AG08396 (cell line): ENCODE measurements at regions not wholly inside any gene's neighbourhood (a gene's known extent, or its start where the extent isn't known, plus 50 kb on each side); places are given as distances from the start of the nearest gene placed in this dataset.

Experiments used
- DNase-seq: peaks from one replicate; pipeline ENCODE4 v3.0.0; 2012; ENCODE audit warnings: low spot score, mixed read lengths

GRCh38 chr15:97806766-97807165, 153.7 kb upstream of the ARRDC4 start:
- no peak for DNase-seq

- no peak for DNase-seq
Measured at GRCh38 chr15:97815835-97816234, 144.7 kb upstream of the ARRDC4 start.

GRCh38 chr15:97817276-97817890, 143.1 kb upstream of the ARRDC4 start:
- no peak for DNase-seq

DNA sequence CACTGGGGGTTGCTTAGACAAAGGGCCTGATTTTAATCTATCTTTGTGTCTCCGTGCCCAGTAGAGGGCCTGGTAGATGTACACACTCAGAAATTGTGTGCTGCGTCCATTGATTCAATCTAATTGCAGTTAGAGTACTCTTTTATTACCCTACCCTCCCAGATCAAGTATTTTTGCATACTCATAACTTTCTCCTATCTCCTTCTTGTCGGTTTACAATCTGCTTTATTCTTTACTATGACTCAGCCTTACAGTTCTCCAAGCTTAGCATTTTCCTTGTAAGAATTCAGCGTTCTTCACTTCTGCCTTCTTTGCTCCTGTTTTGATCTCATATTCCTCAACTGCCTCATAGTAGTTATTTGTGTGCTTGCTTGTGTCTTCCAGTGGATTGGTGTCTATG, 124.5 kb upstream of the ARRDC4 start:
- DNase-seq, result no peak

DNA sequence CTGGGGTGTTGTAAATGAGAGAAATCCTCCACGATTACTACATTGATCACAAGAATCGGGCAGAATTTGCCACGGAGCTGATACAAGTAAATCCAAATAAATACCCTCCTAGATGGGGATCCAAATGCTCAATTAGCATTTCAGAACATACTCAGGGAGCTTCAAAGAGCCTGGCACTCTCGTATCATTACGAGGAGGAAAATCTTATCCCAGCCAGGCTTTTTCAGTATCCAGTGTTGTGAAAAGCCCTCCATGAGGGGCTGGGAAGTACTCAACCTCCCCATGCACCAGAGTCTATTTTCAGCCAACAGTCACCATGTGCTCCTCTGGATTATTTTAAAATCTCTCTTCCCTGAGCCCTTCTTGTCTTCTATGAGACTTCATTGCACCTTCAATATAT, 122.6 kb upstream of the ARRDC4 start:
- no peak for DNase-seq

DNA sequence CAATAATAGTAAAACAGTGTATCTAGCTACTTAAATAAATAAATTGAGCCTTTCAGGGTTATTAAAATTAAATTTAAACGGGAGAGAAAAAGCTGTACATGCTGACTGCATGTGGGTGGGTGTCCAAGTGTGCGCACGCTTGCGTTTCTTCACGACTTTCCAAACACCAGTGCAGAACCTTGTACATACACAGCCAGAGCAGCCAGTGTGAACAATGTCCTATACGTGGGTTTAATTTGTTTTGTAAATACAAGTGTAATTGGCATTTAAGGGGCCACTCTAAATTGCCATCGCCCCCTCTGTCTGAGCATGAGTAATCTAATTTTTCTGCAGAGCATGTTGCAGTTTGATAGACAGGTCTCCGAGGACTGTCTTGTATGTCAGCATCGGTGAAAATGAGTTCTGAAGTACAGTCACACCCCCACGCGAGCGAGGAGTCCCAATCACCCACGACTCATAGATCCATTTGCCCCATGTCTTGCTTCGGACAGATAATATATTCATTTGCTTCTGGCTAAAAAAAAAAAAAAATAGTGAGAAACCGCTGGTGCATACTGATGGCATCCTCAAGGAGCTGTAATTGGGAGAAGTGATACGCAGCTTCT, 121.8 kb upstream of the ARRDC4 start:
- DNase-seq, result no peak

- no peak for DNase-seq
Measured at GRCh38 chr15:97840501-97840900, 120.0 kb upstream of the ARRDC4 start.

- no peak for DNase-seq
Measured at GRCh38 chr15:97841558-97841957, 118.9 kb upstream of the ARRDC4 start.

DNA sequence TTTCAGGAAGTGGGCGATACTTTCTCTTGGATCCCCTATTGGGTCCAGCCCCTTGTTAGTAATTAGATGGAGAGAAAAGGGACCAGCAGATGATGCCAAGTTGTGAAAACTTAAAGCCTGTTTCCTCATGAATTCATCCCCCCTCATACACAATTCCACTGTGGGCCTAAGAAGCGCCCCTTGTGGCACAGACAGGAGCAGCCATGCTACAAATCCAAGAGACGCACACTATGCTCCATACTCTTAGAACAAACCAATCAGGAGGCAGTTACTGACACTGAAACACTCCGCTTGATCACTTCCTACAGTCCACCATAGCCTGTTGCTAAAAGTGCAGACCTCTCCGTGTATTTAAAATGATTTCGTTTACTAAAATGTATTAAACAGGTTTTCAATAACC, 111.3 kb upstream of the ARRDC4 start:
- no peak for DNase-seq

- DNase-seq, result no peak
Measured at GRCh38 chr15:97858296-97858695, 102.2 kb upstream of the ARRDC4 start.

GRCh38 chr15:97861529-97862260, 98.8 kb upstream of the ARRDC4 start:
- DNase-seq, result no peak

DNA sequence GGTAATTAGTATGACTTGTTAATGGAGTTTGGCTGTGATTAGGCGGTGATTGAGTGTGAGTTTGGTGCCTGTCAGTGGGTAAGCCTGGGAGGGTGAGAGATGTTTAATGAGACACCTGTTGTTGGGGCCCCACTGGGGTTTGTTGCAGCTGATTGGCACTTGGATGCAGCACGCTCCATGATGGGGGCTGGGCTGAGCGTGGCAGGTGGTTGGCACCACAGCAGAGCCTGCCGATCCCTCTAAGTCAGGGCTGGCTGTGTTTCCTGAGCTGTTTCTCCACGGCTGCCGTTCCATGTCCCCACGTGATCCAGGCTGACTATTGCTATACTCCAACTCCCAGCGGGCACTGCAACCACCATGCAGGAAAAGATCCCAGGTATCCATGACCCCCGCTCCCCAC, 93.5 kb upstream of the ARRDC4 start:
- no peak for DNase-seq

DNA sequence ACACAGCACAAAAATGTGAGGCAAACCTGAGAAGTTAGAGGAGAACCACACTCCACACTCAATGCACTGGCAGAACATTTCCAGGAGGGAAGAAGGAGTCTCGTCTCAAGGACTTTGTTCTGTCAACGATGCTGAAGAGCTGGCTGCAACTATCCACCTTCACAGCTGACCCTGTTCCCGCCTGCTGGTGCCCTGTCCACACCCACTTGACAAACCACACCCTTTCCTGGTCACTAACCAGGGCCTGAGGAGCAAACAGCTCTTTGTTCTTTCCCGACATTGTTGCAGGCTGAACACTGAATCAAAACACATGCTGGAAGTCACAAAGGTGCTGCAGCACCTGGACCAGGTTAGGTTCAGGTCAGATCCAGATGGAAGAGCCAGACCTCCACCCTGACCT, 92.6 kb upstream of the ARRDC4 start:
- DNase-seq, result no peak

GRCh38 chr15:97868981-97869380, 91.5 kb upstream of the ARRDC4 start:
- no peak for DNase-seq

GRCh38 chr15:97870771-97871170, 89.7 kb upstream of the ARRDC4 start:
- no peak for DNase-seq

GRCh38 chr15:97874139-97874538, 86.4 kb upstream of the ARRDC4 start:
- no peak for DNase-seq

DNA sequence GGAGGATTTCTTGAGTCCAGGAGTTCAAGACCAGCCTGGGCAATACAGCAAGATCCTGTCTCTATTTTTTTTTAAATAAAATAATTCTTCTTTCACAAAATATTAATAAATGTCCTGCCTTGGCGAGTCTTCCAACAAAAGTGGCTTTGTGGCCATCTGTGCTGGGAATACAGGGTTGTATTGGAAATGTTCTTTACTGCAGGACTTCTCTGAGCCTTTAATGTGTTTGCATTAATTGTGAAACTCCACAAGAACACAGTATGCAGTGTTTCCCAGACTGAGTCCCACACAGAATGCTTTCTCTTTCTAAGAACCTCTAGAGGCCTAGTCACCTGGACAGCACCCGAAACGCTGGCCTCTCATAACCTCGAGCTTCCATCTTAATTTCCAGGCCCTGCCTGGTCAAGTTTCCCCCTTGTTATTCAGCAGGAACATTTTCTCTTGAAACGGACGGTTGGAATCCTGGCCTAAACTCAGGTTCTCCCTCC, 85.4 kb upstream of the ARRDC4 start:
- no peak for DNase-seq

GRCh38 chr15:97875513-97876280, 84.8 kb upstream of the ARRDC4 start:
- no peak for DNase-seq

DNA sequence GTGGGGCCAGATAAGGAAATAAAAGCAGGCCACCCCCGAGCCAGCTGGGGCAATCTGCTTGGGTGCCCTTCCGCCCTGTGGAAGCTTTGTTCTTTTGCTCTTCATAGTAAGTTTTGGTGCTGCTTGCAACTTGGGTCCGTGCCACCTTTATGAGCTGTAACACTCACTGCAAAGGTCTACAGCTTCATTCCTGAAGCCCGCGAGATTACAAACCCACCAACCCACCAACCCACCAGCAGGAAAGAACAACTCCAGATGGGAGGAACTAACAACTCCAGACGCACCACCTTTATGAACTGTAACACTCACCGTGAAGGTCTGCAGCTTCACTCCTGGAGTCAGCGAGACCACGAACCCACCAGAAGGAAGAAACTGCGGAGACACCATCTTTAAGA, 84.2 kb upstream of the ARRDC4 start:
- no peak for DNase-seq

DNA sequence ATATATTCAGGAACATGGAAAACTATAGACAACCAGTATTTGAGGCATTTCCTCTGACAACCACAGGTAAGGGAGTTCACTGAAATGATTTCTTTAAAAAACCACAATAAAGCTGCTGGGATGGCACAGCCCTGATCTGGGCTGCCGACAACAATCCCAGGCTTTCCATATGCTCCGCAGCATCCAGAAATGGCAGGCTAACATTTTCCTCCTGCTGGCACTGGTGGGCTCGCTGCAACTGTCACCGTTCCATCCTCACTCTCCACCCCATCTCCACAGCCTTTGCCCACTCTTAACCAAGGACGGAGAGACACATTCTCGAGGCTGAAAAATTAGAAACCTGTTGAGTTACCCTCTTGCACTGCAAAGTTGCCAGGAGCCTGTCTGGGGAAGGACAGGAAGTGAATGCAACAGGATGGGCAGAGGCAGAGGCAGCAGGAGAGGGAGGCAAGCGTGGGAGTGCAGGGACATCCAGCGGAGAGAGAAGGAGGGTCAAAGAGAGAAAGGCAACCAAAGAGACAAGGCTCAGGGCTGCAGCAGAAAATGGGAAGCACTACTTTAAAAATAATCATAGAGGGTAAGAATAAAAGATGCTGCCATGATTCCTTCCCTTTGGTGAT, 79.0 kb upstream of the ARRDC4 start:
- DNase-seq, result no peak

GRCh38 chr15:97884513-97885131, 75.9 kb upstream of the ARRDC4 start:
- DNase-seq, result no peak

- no peak for DNase-seq
Measured at GRCh38 chr15:97890307-97890706, 70.2 kb upstream of the ARRDC4 start.
